ENCODE measurements at regions not wholly inside any gene's neighbourhood (a gene's known extent, or its start where the extent isn't known, plus 50 kb on each side); places are given as distances from the start of the nearest gene placed in this dataset.

- Mint-ChIP-seq H3K36me3 (ENCODE audit: insufficient read depth) (no peaks in the 10 kb centered on the region), H3K4me1 (ENCODE audit: low read depth) (peaks cover 12% of the 10 kb centered on the region), H3K9me3 (ENCODE audit: low read depth) (no peaks in the 10 kb centered on the region), H3K27me3 (peaks cover 37% of the 10 kb centered on the region), H3K27ac (no peak overlapping the region), H3K4me3 (ENCODE audit: low read depth) (no peak overlapping the region)
- DNase-seq (ENCODE audit: low spot score, unreplicated experiment): no peak
- TF ChIP-seq, protein P1, sequence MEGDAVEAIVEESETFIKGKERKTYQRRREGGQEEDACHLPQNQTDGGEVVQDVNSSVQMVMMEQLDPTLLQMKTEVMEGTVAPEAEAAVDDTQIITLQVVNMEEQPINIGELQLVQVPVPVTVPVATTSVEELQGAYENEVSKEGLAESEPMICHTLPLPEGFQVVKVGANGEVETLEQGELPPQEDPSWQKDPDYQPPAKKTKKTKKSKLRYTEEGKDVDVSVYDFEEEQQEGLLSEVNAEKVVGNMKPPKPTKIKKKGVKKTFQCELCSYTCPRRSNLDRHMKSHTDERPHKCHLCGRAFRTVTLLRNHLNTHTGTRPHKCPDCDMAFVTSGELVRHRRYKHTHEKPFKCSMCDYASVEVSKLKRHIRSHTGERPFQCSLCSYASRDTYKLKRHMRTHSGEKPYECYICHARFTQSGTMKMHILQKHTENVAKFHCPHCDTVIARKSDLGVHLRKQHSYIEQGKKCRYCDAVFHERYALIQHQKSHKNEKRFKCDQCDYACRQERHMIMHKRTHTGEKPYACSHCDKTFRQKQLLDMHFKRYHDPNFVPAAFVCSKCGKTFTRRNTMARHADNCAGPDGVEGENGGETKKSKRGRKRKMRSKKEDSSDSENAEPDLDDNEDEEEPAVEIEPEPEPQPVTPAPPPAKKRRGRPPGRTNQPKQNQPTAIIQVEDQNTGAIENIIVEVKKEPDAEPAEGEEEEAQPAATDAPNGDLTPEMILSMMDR (IDR thresholded peaks at IDR 0.05; ENCODE audit: unreplicated experiment): no peak
These were observed 262.8 kb upstream of the AGAP1 start for GRCh38 chr2:235230821-235231601.

DNA sequence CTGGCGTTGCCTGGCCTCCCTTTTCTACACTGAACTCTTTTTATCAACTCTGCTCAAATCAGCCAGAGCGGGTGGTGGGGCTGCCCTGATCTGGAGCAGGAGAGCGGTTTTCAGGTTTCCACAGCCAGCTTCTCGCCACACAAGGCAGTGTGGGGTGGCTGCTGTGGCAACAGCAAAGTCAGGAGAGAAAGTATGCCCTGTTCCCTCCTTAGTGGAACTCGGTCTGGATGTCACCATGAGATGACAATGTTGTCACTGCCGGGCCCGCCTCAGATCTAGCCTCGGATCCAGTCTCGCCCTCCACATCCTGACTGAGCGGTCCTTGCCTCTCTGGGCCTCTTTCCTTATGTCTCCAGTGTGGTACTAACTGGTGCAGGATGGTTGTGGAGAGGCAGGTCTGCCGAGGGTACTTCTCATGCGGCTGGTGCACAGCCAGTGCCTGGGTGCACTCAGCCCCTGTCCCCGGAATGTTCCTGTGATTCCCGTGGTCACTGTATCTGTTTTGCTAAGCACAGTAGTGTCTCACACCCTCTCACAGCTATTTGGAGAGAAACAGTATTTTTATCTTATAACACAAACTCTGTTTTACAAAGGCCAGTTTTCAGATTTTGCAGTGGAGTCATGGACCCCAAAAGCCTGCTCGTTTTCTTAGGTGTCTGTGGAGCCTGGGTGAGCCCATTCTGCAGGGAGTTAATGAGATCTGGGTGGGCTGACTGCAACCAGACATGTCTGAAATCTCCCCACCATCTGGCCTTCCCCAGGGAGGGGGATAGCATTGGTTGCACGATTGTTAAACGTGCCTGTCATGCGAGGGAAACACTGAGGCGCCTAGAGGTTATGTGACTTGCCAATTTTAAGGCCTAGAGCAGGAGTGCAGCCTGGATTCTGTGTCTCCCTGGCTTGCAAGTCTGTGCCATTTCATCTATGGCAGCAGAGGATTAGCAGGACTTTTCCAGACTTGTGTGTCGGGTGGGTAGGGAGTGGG is 261.1 kb upstream of the AGAP1 start:
- Mint-ChIP-seq H3K36me3 (ENCODE audit: insufficient read depth) (no peaks in the 10 kb centered on the region), H3K4me3 (ENCODE audit: low read depth) (no peak overlapping the region), H3K27ac (no peak overlapping the region), H3K4me1 (ENCODE audit: low read depth) (peaks cover 12% of the 10 kb centered on the region), H3K9me3 (ENCODE audit: low read depth) (no peaks in the 10 kb centered on the region), H3K27me3 (peaks cover 30% of the 10 kb centered on the region)
- TF ChIP-seq, protein P1 (IDR thresholded peaks at IDR 0.05; ENCODE audit: unreplicated experiment): no peak
- DNase-seq (ENCODE audit: low spot score, unreplicated experiment): no peak

GRCh38 chr2:235234736-235235135 is 259.1 kb upstream of the AGAP1 start:
- Mint-ChIP-seq H3K4me3 (ENCODE audit: low read depth) (no peak overlapping the region), H3K27ac (no peak overlapping the region), H3K36me3 (ENCODE audit: insufficient read depth) (no peaks in the 10 kb centered on the region), H3K9me3 (ENCODE audit: low read depth) (no peaks in the 10 kb centered on the region), H3K4me1 (ENCODE audit: low read depth) (peaks cover 9% of the 10 kb centered on the region), H3K27me3 (peaks cover 24% of the 10 kb centered on the region)
- TF ChIP-seq, protein P1 (IDR thresholded peaks at IDR 0.05; ENCODE audit: unreplicated experiment): no peak
- no peak for DNase-seq (ENCODE audit: low spot score, unreplicated experiment)

GRCh38 chr2:235235977-235236767 is 257.7 kb upstream of the AGAP1 start:
- Mint-ChIP-seq H3K4me3 (ENCODE audit: low read depth) (no peak overlapping the region), H3K27ac (no peak overlapping the region), H3K36me3 (ENCODE audit: insufficient read depth) (no peaks in the 10 kb centered on the region), H3K9me3 (ENCODE audit: low read depth) (no peaks in the 10 kb centered on the region), H3K4me1 (ENCODE audit: low read depth) (peaks cover 3% of the 10 kb centered on the region), H3K27me3 (peaks cover 13% of the 10 kb centered on the region)
- DNase-seq (ENCODE audit: low spot score, unreplicated experiment): no peak
- TF ChIP-seq, protein P1 (IDR thresholded peaks at IDR 0.05; ENCODE audit: unreplicated experiment): no peak

DNA sequence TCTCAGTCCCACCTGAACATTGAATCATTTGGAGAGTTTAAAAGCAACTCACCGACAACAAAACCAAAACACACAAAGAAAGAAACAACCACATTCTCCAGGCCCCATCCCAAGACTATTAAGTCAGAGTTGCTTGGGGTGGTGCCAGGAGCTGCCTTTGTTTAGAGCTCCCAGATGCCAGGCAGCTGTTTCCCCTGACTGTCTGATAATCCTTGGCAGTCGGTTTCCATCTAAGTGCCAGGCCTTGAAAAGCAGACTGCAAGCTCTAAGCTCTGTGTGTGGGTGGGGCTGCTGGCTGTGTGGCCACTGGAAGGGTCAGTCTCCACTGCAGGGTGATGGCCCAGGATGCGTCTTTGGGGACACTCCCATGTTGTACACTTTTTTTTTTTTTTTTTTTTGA is 255.3 kb upstream of the AGAP1 start:
- Mint-ChIP-seq H3K36me3 (ENCODE audit: insufficient read depth) (no peaks in the 10 kb centered on the region), H3K27ac (no peak overlapping the region)

More for the DNA sequence above, 255.3 kb upstream of the AGAP1 start:
- H3K27me3 Mint-ChIP-seq: peaks cover 3% of the 10 kb centered on the region
- H3K4me1 Mint-ChIP-seq (ENCODE audit: low read depth): peaks cover 3% of the 10 kb centered on the region
- H3K4me3 Mint-ChIP-seq (ENCODE audit: low read depth): no peak overlapping the region
- TF ChIP-seq, protein P1 (IDR thresholded peaks at IDR 0.05; ENCODE audit: unreplicated experiment): no peak
- H3K9me3 Mint-ChIP-seq (ENCODE audit: low read depth): no peaks in the 10 kb centered on the region
- no peak for DNase-seq (ENCODE audit: low spot score, unreplicated experiment)
